OCI-LY3 (cell line): ENCODE measurements at regions not wholly inside any gene's neighbourhood (a gene's known extent, or its start where the extent isn't known, plus 50 kb on each side); places are given as distances from the start of the nearest gene placed in this dataset.
"Not testable (repeated sequence)": the region's sequence is repeated elsewhere in the genome, so short reads cannot be mapped to it uniquely, and the experiment has no call there.

Source experiments
- CTCF ChIP-seq: fragments of 200-600, 300-600 bp; sonication (generic); IDR thresholded peaks from 2 replicates; pipeline ENCODE4 v1.5.1; 2014; ENCODE audit warnings: antibody characterized with exemption, low read length, low read depth
- EZH2phosphoT487 ChIP-seq: fragments of 200-600 bp; shearing (Covaris generic); IDR thresholded peaks from 2 replicates; pipeline ENCODE4 v1.6.1; 2018; ENCODE audit warnings: antibody characterized with exemption, mixed run types, low read depth

DNA sequence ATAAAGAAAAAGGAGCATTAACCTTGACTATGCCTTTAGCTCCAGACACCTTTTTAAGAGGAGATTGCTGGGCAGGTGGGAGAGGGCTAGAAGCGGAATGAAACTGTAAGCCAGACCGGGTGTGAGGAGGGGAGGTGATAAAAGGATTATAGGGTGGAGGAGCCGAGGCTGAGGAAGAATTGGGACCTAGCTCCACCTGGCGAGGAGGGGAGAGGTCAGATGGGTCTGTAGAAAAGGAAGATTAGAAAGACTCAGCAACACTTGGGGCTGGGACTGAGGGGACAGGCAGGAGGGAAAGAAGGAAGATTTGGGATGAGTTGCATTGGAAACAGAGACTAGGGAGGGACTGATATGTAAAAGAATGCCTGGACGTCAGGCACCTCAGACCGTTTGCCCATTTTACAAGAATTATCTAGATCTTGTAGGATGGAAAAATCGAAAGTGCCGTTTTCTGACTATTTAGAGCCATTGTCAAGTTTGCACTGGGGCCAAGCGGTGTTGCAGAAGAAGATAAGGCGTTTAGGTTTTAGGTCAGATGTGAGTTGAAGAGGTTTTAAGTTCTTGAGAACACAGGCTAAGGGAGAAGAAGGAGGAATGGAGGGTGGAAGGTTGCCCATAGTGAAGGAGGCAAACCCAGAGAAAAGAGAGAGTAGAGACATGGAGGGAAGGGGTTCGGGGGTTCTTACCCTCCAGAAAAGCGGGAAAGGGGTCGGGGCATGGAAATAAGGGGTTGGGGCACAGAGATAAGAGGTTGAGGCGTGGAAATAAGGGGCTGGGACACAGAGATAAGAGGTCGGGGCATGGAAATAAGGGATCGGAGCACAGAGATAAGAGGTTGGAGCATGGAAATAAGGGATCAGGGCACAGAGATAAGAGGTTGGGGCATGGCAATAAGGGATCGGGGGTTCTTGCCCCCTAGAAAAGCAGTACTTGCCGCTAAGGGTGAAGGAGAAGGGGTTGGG, 164.5 kb upstream of the JADE1 start:
- not testable (repeated sequence) for TF ChIP-seq EZH2phosphoT487, CTCF
